HEK293 (cell line): ENCODE measurements at regions not wholly inside any gene's neighbourhood (a gene's known extent, or its start where the extent isn't known, plus 50 kb on each side); places are given as distances from the start of the nearest gene placed in this dataset.
"Not testable (repeated sequence)": the region's sequence is repeated elsewhere in the genome, so short reads cannot be mapped to it uniquely, and the experiment has no call there.

Source experiments
- CTCF ChIA-PET: fragments of 350-600 bp; formaldehyde crosslinking; extraction: SDS; loops from one replicate; lab custom pipeline; 2021; ENCODE audit warnings: antibody characterized with exemption; lab: Yijun Ruan, JAX
- POLR2A ChIA-PET: fragments of 300-600 bp; formaldehyde crosslinking; extraction: SDS; loops from one replicate; lab custom pipeline; 2020; ENCODE audit warnings: antibody characterized with exemption, inconsistent platforms; lab: Yijun Ruan, JAX
- H3K27ac ChIP-seq: fragments of 200-500 bp; sonication (Bioruptor generic); 2 replicates; pipeline ENCODE4 v1.5.1; 2014; ENCODE audit warnings: low read depth, low read length, control low read depth, inconsistent platforms; ENCODE audit errors: extremely low read depth
- H3K36me3 ChIP-seq, 2 experiments: fragments of 200-500 bp in 1 of 2; sonication (Bioruptor generic) in 1 of 2; 1 replicate in 1 of 2; 2 replicates in 1 of 2; pipeline ENCODE4 v1.5.1; 2014 to 2017; ENCODE audit warnings: inconsistent platforms in 2 of 2, low read length in 2 of 2; ENCODE audit not compliant: control insufficient read depth in 2 of 2, insufficient read depth in 1 of 2
- H3K4me1 ChIP-seq: fragments of 200-500 bp; sonication (Bioruptor generic); 2 replicates; pipeline ENCODE4 v1.5.1; 2014; ENCODE audit warnings: mild to moderate bottlenecking, low read length, inconsistent platforms; ENCODE audit not compliant: control insufficient read depth, insufficient read depth
- H3K4me3 ChIP-seq: 2 replicates; pipeline ENCODE4 v1.5.1; 2011; ENCODE audit warnings: low read depth, mild to moderate bottlenecking, control low read depth, low read length, moderate library complexity
- H3K9me3 ChIP-seq: fragments of 200-500 bp; sonication (Bioruptor generic); 2 replicates; pipeline ENCODE4 v1.5.1; 2014; ENCODE audit warnings: low read depth, low read length, inconsistent platforms; ENCODE audit not compliant: control insufficient read depth, insufficient read depth
- ZBTB11 ChIP-seq: fragments of 450-650 bp; formaldehyde crosslinking; conservative IDR thresholded peaks from 2 replicates; pipeline ENCODE4 v1.5.1; 2016; ENCODE audit warnings: low read depth, missing biosample characterization, missing genetic modification characterization
- ZBTB8A ChIP-seq: fragments of 450-650 bp; formaldehyde crosslinking; IDR thresholded peaks from 2 replicates; pipeline ENCODE4 v1.5.1; 2016; ENCODE audit warnings: missing biosample characterization, missing genetic modification characterization
- ZFP3 ChIP-seq: fragments of 450-650 bp; formaldehyde crosslinking; IDR thresholded peaks from 2 replicates; pipeline ENCODE4 v1.5.1; 2016; ENCODE audit warnings: low read depth, missing biosample characterization, missing genetic modification characterization
- ZNF138 ChIP-seq: fragments of 450-650 bp; formaldehyde crosslinking; IDR thresholded peaks from 2 replicates; pipeline ENCODE4 v1.5.1; 2016; ENCODE audit warnings: missing biosample characterization, missing genetic modification characterization, borderline replicate concordance
- ZNF140 ChIP-seq: fragments of 450-650 bp; formaldehyde crosslinking; IDR thresholded peaks from 2 replicates; pipeline ENCODE4 v1.5.1; 2016; ENCODE audit warnings: missing biosample characterization, missing genetic modification characterization
- ZNF19 ChIP-seq: fragments of 450-650 bp; formaldehyde crosslinking; IDR thresholded peaks from 2 replicates; pipeline ENCODE4; 2016; ENCODE audit warnings: missing biosample characterization, missing genetic modification characterization, low read depth
- ZNF202 ChIP-seq: fragments of 450-650 bp; formaldehyde crosslinking; IDR thresholded peaks from 2 replicates; pipeline ENCODE4 v1.5.1; 2016; ENCODE audit warnings: missing biosample characterization, missing genetic modification characterization, borderline replicate concordance
- ZNF266 ChIP-seq: fragments of 450-650 bp; formaldehyde crosslinking; IDR thresholded peaks from 2 replicates; pipeline ENCODE4 v1.5.1; 2016; ENCODE audit warnings: missing biosample characterization, missing genetic modification characterization, low read depth
- ZNF394 ChIP-seq: fragments of 450-650 bp; formaldehyde crosslinking; IDR thresholded peaks from 2 replicates; pipeline ENCODE4 v1.5.1; 2016; ENCODE audit warnings: missing biosample characterization, missing genetic modification characterization, mild to moderate bottlenecking, moderate library complexity, borderline replicate concordance
- ZNF426 ChIP-seq: fragments of 450-650 bp; formaldehyde crosslinking; IDR thresholded peaks from 2 replicates; pipeline ENCODE4 v1.5.1; 2017; ENCODE audit warnings: missing biosample characterization, missing genetic modification characterization, mild to moderate bottlenecking, inconsistent platforms, moderate library complexity
- ZNF433 ChIP-seq: fragments of 450-650 bp; formaldehyde crosslinking; IDR thresholded peaks from 2 replicates; pipeline ENCODE4 v1.5.1; 2016; ENCODE audit warnings: missing biosample characterization, missing genetic modification characterization, low read depth
- ZNF510 ChIP-seq: fragments of 450-650 bp; formaldehyde crosslinking; IDR thresholded peaks from 2 replicates; pipeline ENCODE4 v1.5.1; 2018; ENCODE audit warnings: mild to moderate bottlenecking, missing genetic modification characterization, missing biosample characterization; ENCODE audit not compliant: insufficient replicate concordance
- ZNF555 ChIP-seq: fragments of 450-650 bp; formaldehyde crosslinking; conservative IDR thresholded peaks from 2 replicates; pipeline ENCODE4 v1.5.1; 2017; ENCODE audit warnings: missing biosample characterization, mild to moderate bottlenecking, missing genetic modification characterization, inconsistent platforms
- ZNF623 ChIP-seq: fragments of 450-650 bp; formaldehyde crosslinking; IDR thresholded peaks from 2 replicates; pipeline ENCODE4 v1.5.1; 2016; ENCODE audit warnings: missing biosample characterization, missing genetic modification characterization
- ZNF654 ChIP-seq: fragments of 450-650 bp; formaldehyde crosslinking; IDR thresholded peaks from 2 replicates; pipeline ENCODE4 v1.5.1; 2016; ENCODE audit warnings: low read depth, missing biosample characterization, missing genetic modification characterization
- TF ChIP-seq, protein P1 (sequence below): fragments of 450-650 bp; formaldehyde crosslinking; IDR thresholded peaks from 2 replicates; pipeline ENCODE4 v1.5.1; 2016; ENCODE audit warnings: missing biosample characterization, missing genetic modification characterization
- TF ChIP-seq, protein P2 (sequence below): fragments of 450-650 bp; formaldehyde crosslinking; conservative IDR thresholded peaks from 2 replicates; pipeline ENCODE4 v1.5.1; 2016; ENCODE audit warnings: low read depth, missing biosample characterization, missing genetic modification characterization

GRCh38 chr4:31797052-31797451, 1076.9 kb downstream of the PCDH7 start:
- H3K4me3 ChIP-seq, H3K27ac ChIP-seq, H3K9me3 ChIP-seq, CTCF ChIA-PET, H3K4me1 ChIP-seq, POLR2A ChIA-PET, H3K36me3 ChIP-seq: not testable (repeated sequence)
- peak; percentile 80; the same call in 1 of the 2 replicates for TF ChIP-seq ZNF394 (tag by site-specific recombination)
- peak; percentile 13; the same call in 1 of the 2 replicates for TF ChIP-seq ZNF654 (tag by site-specific recombination)
- TF ChIP-seq ZBTB11 (tag by site-specific recombination), result peak; percentile 59
- TF ChIP-seq, protein P1, sequence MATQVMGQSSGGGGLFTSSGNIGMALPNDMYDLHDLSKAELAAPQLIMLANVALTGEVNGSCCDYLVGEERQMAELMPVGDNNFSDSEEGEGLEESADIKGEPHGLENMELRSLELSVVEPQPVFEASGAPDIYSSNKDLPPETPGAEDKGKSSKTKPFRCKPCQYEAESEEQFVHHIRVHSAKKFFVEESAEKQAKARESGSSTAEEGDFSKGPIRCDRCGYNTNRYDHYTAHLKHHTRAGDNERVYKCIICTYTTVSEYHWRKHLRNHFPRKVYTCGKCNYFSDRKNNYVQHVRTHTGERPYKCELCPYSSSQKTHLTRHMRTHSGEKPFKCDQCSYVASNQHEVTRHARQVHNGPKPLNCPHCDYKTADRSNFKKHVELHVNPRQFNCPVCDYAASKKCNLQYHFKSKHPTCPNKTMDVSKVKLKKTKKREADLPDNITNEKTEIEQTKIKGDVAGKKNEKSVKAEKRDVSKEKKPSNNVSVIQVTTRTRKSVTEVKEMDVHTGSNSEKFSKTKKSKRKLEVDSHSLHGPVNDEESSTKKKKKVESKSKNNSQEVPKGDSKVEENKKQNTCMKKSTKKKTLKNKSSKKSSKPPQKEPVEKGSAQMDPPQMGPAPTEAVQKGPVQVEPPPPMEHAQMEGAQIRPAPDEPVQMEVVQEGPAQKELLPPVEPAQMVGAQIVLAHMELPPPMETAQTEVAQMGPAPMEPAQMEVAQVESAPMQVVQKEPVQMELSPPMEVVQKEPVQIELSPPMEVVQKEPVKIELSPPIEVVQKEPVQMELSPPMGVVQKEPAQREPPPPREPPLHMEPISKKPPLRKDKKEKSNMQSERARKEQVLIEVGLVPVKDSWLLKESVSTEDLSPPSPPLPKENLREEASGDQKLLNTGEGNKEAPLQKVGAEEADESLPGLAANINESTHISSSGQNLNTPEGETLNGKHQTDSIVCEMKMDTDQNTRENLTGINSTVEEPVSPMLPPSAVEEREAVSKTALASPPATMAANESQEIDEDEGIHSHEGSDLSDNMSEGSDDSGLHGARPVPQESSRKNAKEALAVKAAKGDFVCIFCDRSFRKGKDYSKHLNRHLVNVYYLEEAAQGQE (tag by site-specific recombination), result peak; percentile 69
- TF ChIP-seq ZNF19 (tag by site-specific recombination), result 0 out of 2 replicates have a peak, but pooled peaks have one; percentile 57
- 0 out of 2 replicates have a peak, but pooled peaks have one; percentile 17 for TF ChIP-seq ZFP3
- peak; percentile 41; the same call in 1 of the 2 replicates for TF ChIP-seq ZBTB8A (tag by site-specific recombination)
- peak; percentile 34; the same call in 1 of the 2 replicates for TF ChIP-seq ZNF140 (tag by site-specific recombination)
- peak; percentile 69 for TF ChIP-seq ZNF555
- TF ChIP-seq ZNF202 (tag by site-specific recombination), result 0 out of 2 replicates have a peak, but pooled peaks have one; percentile 62
- TF ChIP-seq ZNF426, result peak; percentile 63
- TF ChIP-seq, protein P2, sequence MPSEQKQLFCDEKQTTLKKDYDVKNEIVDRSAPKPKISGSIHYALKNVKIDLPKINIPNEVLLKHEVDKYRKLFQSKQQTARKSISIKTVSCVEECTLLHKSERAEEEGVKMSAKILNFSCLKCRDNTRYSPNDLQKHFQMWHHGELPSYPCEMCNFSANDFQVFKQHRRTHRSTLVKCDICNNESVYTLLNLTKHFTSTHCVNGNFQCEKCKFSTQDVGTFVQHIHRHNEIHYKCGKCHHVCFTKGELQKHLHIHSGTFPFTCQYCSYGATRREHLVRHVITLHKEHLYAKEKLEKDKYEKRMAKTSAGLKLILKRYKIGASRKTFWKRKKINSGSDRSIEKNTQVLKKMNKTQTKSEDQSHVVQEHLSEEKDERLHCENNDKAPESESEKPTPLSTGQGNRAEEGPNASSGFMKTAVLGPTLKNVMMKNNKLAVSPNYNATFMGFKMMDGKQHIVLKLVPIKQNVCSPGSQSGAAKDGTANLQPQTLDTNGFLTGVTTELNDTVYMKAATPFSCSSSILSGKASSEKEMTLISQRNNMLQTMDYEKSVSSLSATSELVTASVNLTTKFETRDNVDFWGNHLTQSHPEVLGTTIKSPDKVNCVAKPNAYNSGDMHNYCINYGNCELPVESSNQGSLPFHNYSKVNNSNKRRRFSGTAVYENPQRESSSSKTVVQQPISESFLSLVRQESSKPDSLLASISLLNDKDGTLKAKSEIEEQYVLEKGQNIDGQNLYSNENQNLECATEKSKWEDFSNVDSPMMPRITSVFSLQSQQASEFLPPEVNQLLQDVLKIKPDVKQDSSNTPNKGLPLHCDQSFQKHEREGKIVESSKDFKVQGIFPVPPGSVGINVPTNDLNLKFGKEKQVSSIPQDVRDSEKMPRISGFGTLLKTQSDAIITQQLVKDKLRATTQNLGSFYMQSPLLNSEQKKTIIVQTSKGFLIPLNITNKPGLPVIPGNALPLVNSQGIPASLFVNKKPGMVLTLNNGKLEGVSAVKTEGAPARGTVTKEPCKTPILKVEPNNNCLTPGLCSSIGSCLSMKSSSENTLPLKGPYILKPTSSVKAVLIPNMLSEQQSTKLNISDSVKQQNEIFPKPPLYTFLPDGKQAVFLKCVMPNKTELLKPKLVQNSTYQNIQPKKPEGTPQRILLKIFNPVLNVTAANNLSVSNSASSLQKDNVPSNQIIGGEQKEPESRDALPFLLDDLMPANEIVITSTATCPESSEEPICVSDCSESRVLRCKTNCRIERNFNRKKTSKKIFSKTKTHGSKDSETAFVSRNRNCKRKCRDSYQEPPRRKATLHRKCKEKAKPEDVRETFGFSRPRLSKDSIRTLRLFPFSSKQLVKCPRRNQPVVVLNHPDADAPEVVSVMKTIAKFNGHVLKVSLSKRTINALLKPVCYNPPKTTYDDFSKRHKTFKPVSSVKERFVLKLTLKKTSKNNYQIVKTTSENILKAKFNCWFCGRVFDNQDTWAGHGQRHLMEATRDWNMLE (tag by site-specific recombination), result peak; percentile 77
- 0 out of 2 replicates have a peak, but pooled peaks have one; percentile 23 for TF ChIP-seq ZNF433 (tag by site-specific recombination)
- TF ChIP-seq ZNF510 (tag by site-specific recombination), result peak; percentile 50
- peak; percentile 64; the same call in 1 of the 2 replicates for TF ChIP-seq ZNF138 (tag by site-specific recombination)
- peak; percentile 61 for TF ChIP-seq ZNF623 (tag by site-specific recombination)
- TF ChIP-seq ZNF266, result 0 out of 2 replicates have a peak, but pooled peaks have one; percentile 40
